ENCODE measurements at regions not wholly inside any gene's neighbourhood (a gene's known extent, or its start where the extent isn't known, plus 50 kb on each side); places are given as distances from the start of the nearest gene placed in this dataset.

GRCh38 chr2:16476866-16477265, 188.8 kb downstream of the CYRIA start:
- Histone ChIP-seq H3K79me2 (ENCODE audit: insufficient read depth, low read length) (no peaks in the 10 kb centered on the region), H3K9me2 (replicated peaks; ENCODE audit: low read depth, low read length) (no peaks in the 10 kb centered on the region), H3K4me3 (ENCODE audit: low read length, poor library complexity, severe bottlenecking) (no peak overlapping the region), H3K9ac (ENCODE audit: low read depth, low read length, poor library complexity, severe bottlenecking) (no peak overlapping the region), H3F3A (ENCODE audit: low read depth) (no peaks in the 10 kb centered on the region), H3K36me3 (ENCODE audit: insufficient read depth, low read length) (no peaks in the 10 kb centered on the region), H3K27me3 (ENCODE audit: insufficient read depth, low read length, poor library complexity, severe bottlenecking) (no peaks in the 10 kb centered on the region), H3K4me2 (ENCODE audit: low read depth, low read length, poor library complexity, severe bottlenecking) (no peak overlapping the region), H4K20me1 (ENCODE audit: insufficient read depth, low read length, poor library complexity, severe bottlenecking) (no peaks in the 10 kb centered on the region), H3K9me3 (ENCODE audit: insufficient read depth, low read depth, low read length) (no peaks in the 10 kb centered on the region), H2AFZ (ENCODE audit: low read length) (no peak overlapping the region), H3K4me1 (ENCODE audit: insufficient read depth, low read length, poor library complexity, severe bottlenecking) (peaks cover 33% of the 10 kb centered on the region)
- TF ChIP-seq EZH2phosphoT487 (IDR thresholded peaks at IDR 0.05; ENCODE audit: borderline replicate concordance): no peak
- no peak for TF ChIP-seq CTCF (conservative IDR thresholded peaks at IDR 0.05; ENCODE audit: low read length)

- H3K36me3 ChIP-seq (ENCODE audit: insufficient read depth, low read length): no peaks in the 10 kb centered on the region
- H3K9me3 ChIP-seq (ENCODE audit: insufficient read depth, low read depth, low read length): no peaks in the 10 kb centered on the region
- H3K4me2 ChIP-seq (ENCODE audit: low read depth, low read length, poor library complexity, severe bottlenecking): no peak overlapping the region
- no peak overlapping the region; the same call in 1 of the 2 replicates for H2AFZ ChIP-seq (ENCODE audit: low read length)
- TF ChIP-seq CTCF (conservative IDR thresholded peaks at IDR 0.05; ENCODE audit: low read length) (no peak), EZH2phosphoT487 (IDR thresholded peaks at IDR 0.05; ENCODE audit: borderline replicate concordance) (no peak)
- no peaks in the 10 kb centered on the region for H3F3A ChIP-seq (ENCODE audit: low read depth)
- H3K4me1 ChIP-seq (ENCODE audit: insufficient read depth, low read length, poor library complexity, severe bottlenecking): peaks cover 25% of the 10 kb centered on the region
- H3K9me2 ChIP-seq (replicated peaks; ENCODE audit: low read depth, low read length): no peaks in the 10 kb centered on the region
- no peak overlapping the region for H3K9ac ChIP-seq (ENCODE audit: low read depth, low read length, poor library complexity, severe bottlenecking)
- H3K27me3 ChIP-seq (ENCODE audit: insufficient read depth, low read length, poor library complexity, severe bottlenecking): no peaks in the 10 kb centered on the region
- no peak overlapping the region for H3K4me3 ChIP-seq (ENCODE audit: low read length, poor library complexity, severe bottlenecking)
- no peaks in the 10 kb centered on the region for H3K79me2 ChIP-seq (ENCODE audit: insufficient read depth, low read length)
- no peaks in the 10 kb centered on the region for H4K20me1 ChIP-seq (ENCODE audit: insufficient read depth, low read length, poor library complexity, severe bottlenecking)
Observed at GRCh38 chr2:16475986-16476567, 189.6 kb downstream of the CYRIA start.

- Histone ChIP-seq H3K4me1 (ENCODE audit: insufficient read depth, low read length, poor library complexity, severe bottlenecking) (peaks cover 20% of the 10 kb centered on the region), H2AFZ (ENCODE audit: low read length) (no peak overlapping the region), H3K4me2 (ENCODE audit: low read depth, low read length, poor library complexity, severe bottlenecking) (no peak overlapping the region), H3K9me3 (ENCODE audit: insufficient read depth, low read depth, low read length) (no peaks in the 10 kb centered on the region), H3K9ac (ENCODE audit: low read depth, low read length, poor library complexity, severe bottlenecking) (no peak overlapping the region), H3F3A (ENCODE audit: low read depth) (no peaks in the 10 kb centered on the region), H4K20me1 (ENCODE audit: insufficient read depth, low read length, poor library complexity, severe bottlenecking) (no peaks in the 10 kb centered on the region), H3K27me3 (ENCODE audit: insufficient read depth, low read length, poor library complexity, severe bottlenecking) (no peaks in the 10 kb centered on the region), H3K36me3 (ENCODE audit: insufficient read depth, low read length) (no peaks in the 10 kb centered on the region), H3K9me2 (replicated peaks; ENCODE audit: low read depth, low read length) (no peaks in the 10 kb centered on the region), H3K79me2 (ENCODE audit: insufficient read depth, low read length) (no peaks in the 10 kb centered on the region), H3K4me3 (ENCODE audit: low read length, poor library complexity, severe bottlenecking) (no peak overlapping the region)
- no peak for TF ChIP-seq EZH2phosphoT487 (IDR thresholded peaks at IDR 0.05; ENCODE audit: borderline replicate concordance)
Observed at GRCh38 chr2:16475586-16475985, 190.0 kb downstream of the CYRIA start.

- H3K79me2 ChIP-seq (ENCODE audit: insufficient read depth, low read length): no peaks in the 10 kb centered on the region
- no peaks in the 10 kb centered on the region for H3K9me3 ChIP-seq (ENCODE audit: insufficient read depth, low read depth, low read length)
- no peak overlapping the region for H2AFZ ChIP-seq (ENCODE audit: low read length)
- no peaks in the 10 kb centered on the region for H4K20me1 ChIP-seq (ENCODE audit: insufficient read depth, low read length, poor library complexity, severe bottlenecking)
- TF ChIP-seq CTCF (conservative IDR thresholded peaks at IDR 0.05; ENCODE audit: low read length) (no peak), EZH2phosphoT487 (IDR thresholded peaks at IDR 0.05; ENCODE audit: borderline replicate concordance) (no peak)
- H3K4me3 ChIP-seq (ENCODE audit: low read length, poor library complexity, severe bottlenecking): no peak overlapping the region
- no peak overlapping the region for H3K4me2 ChIP-seq (ENCODE audit: low read depth, low read length, poor library complexity, severe bottlenecking)
- H3K9me2 ChIP-seq (replicated peaks; ENCODE audit: low read depth, low read length): no peaks in the 10 kb centered on the region
- no peak overlapping the region for H3K9ac ChIP-seq (ENCODE audit: low read depth, low read length, poor library complexity, severe bottlenecking)
- H3K4me1 ChIP-seq (ENCODE audit: insufficient read depth, low read length, poor library complexity, severe bottlenecking): peaks cover 9% of the 10 kb centered on the region
- no peaks in the 10 kb centered on the region for H3F3A ChIP-seq (ENCODE audit: low read depth)
- H3K27me3 ChIP-seq (ENCODE audit: insufficient read depth, low read length, poor library complexity, severe bottlenecking): no peaks in the 10 kb centered on the region
- H3K36me3 ChIP-seq (ENCODE audit: insufficient read depth, low read length): no peaks in the 10 kb centered on the region
Observed at GRCh38 chr2:16473575-16473974, 192.1 kb downstream of the CYRIA start.
